Psoas muscle (tissue), 7 donors: ENCODE measurements at regions not wholly inside any gene's neighbourhood (a gene's known extent, or its start where the extent isn't known, plus 50 kb on each side); places are given as distances from the start of the nearest gene placed in this dataset.

Experiments
- ATAC-seq, 4 donors: fragments of 200-7000 bp; cut with Tn5 transposase; one replicate each; pipeline ENCODE4 v1.9.1; 2020; ENCODE audit warnings: moderate library complexity in 3 of 4, mild to moderate bottlenecking in 2 of 4
- DNase-seq, 2 donors: peaks; one replicate each; pipeline ENCODE4 v3.0.0-alpha.2; 2020
- H3K27ac ChIP-seq: fragments of 200-600 bp; one replicate; pipeline ENCODE4 v1.8.0; 2022
- H3K27me3 ChIP-seq, 3 donors: fragments of 200-600 bp in 1 of 3; one replicate each; pipeline versions ENCODE4 v1.6.1 to v1.8.0; 2013 to 2022; ENCODE audit warnings: low read length in 2 of 3, mild to moderate bottlenecking in 2 of 3, moderate library complexity in 1 of 3; ENCODE audit not compliant: insufficient read depth in 3 of 3
- H3K36me3 ChIP-seq, 2 donors: fragments of 200-600 bp in 1 of 2; one replicate each; pipeline versions ENCODE4 v1.6.1 to v1.8.0; 2013 to 2022; ENCODE audit warnings: low read depth in 1 of 2, mild to moderate bottlenecking in 1 of 2, moderate library complexity in 1 of 2; ENCODE audit not compliant: insufficient read depth in 1 of 2
- H3K4me1 ChIP-seq: fragments of 200-600 bp; one replicate; pipeline ENCODE4 v1.8.0; 2022
- H3K4me3 ChIP-seq: fragments of 200-600 bp; one replicate; pipeline ENCODE4 v1.8.0; 2022; ENCODE audit warnings: mild to moderate bottlenecking
- H3K9me3 ChIP-seq: fragments of 200-600 bp; one replicate; pipeline ENCODE4 v1.8.0; 2022
- WGBS, 3 donors: extraction: QIAGEN DNeasy Blood & Tissue Kit; methylation state at CpG; one replicate each; pipeline versions ENCODE4 v1.1.6 to v1.1.7; 2013; 5-methylcytosine and 5-hydroxymethylcytosine counted together
- intact Hi-C, 2 donors: fragments of 100-400 bp; cut with DNase I; formaldehyde crosslinking; loops; one replicate each; pipeline versions ENCODE4 v1.11.0 to v1.14.2; 2022
- TF ChIP-seq, protein P1 (sequence below): fragments of 200-600 bp; IDR thresholded peaks from one replicate; pipeline ENCODE4 v1.8.0; 2022; ENCODE audit warnings: antibody characterized with exemption
- donor health status: healthy with polysubstance abuse.
- donor health status: DM: no; HTN: no; CAD: no; lungs with moderate emphysema.
- donor health status: Bipolar disorder and iron deficiency.
- donor health status: healthy.
- donor health status: DM: yes; HTN: yes; CAD: no.
- donor health status: DM: no; HTN: no; CAD: no.
- donor health status: DM: yes; HTN: yes; CAD: no.

DNA sequence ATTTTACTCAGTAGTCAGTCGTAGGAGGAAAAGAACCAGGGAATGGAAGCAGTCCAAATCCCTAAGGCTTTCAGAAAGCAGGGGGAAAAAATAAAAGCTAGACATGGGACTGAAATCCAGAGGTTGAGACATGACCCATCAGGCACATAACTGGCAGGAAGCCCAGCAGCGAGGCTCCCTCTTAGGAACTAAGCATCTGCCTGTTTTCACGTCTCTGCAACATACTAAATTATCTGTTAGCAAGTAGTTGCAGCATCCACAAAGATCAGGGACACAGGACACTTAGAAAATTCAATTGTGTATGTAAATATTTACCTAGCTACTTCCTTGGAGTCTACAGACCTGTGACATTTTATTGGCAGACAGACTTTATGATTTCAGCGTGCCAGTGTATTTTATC lies 118.0 kb upstream of the EDNRA start:
- no peaks in the 10 kb centered on the region for H3K9me3 ChIP-seq
- TF ChIP-seq, protein P1, sequence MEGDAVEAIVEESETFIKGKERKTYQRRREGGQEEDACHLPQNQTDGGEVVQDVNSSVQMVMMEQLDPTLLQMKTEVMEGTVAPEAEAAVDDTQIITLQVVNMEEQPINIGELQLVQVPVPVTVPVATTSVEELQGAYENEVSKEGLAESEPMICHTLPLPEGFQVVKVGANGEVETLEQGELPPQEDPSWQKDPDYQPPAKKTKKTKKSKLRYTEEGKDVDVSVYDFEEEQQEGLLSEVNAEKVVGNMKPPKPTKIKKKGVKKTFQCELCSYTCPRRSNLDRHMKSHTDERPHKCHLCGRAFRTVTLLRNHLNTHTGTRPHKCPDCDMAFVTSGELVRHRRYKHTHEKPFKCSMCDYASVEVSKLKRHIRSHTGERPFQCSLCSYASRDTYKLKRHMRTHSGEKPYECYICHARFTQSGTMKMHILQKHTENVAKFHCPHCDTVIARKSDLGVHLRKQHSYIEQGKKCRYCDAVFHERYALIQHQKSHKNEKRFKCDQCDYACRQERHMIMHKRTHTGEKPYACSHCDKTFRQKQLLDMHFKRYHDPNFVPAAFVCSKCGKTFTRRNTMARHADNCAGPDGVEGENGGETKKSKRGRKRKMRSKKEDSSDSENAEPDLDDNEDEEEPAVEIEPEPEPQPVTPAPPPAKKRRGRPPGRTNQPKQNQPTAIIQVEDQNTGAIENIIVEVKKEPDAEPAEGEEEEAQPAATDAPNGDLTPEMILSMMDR: no peak
- no peaks in the 10 kb centered on the region for H3K4me1 ChIP-seq
- no peaks in the 10 kb centered on the region for H3K27me3 ChIP-seq
- H3K4me3 ChIP-seq: no peak overlapping the region
- no peaks in the 10 kb centered on the region for H3K36me3 ChIP-seq
- WGBS, 3 donors: 31 to 35% (median 35%) methylated on average over 4 of the region's 4 CpGs
- DNase-seq: peak; percentile 59 to 72
- peak overlapping the region; percentile 65 for H3K27ac ChIP-seq
- intact Hi-C loops: no loop called here
- ATAC-seq: peak in 1 of 4 donors; percentile 25

DNA sequence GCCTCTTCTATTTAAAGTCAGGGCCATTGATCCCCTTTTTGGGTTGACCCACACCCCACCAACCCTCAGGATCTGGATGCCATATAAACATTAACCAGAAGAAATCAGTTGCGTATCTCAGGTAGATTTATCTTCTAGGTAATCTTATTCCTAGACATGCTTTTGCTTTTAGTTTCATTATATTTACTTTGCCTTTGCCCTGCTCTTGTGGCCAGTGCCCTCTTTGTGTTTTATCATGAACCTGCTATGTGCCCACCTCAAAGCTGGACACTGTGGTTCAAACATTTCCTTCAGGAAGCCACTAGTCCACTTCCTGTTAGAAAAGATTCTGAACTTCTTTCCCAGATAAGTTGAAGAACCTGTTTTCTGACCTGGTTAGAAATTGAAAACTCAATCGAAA lies 117.4 kb upstream of the EDNRA start:
- Histone ChIP-seq H3K9me3 (no peaks in the 10 kb centered on the region), H3K4me1 (no peaks in the 10 kb centered on the region), H3K27me3 (no peaks in the 10 kb centered on the region), H3K27ac (peak overlapping the region; percentile 33), H3K36me3 (no peaks in the 10 kb centered on the region), H3K4me3 (no peak overlapping the region)
- no peak for DNase-seq
- ATAC-seq: no peak
- TF ChIP-seq, protein P1: no peak
- intact Hi-C loops: no loop called here
- WGBS, 3 donors: 82 to 97% (median 93%) methylated on average over 2 of the region's 2 CpGs

DNA sequence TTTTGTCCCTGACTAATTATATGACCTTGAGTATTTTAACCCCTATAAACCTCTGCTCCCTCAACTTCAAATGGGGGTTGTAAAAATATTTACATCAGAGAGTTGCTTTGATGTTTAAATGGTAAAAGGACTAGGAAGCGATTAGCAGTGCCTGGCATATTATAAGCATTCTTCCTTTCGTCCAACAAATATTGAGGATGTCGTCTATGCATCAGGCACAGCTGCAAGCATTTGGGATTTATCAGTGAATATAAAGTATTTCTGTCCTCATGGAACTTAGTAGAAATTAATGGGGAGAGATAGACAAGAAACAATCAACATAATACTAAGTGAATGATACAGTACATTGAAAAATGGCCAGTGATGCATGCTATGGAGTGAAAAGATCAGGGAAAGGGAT lies 115.5 kb upstream of the EDNRA start:
- TF ChIP-seq, protein P1: no peak
- Histone ChIP-seq H3K36me3 (no peaks in the 10 kb centered on the region), H3K27ac (no peak overlapping the region), H3K9me3 (no peaks in the 10 kb centered on the region), H3K4me3 (no peak overlapping the region), H3K4me1 (no peaks in the 10 kb centered on the region), H3K27me3 (no peaks in the 10 kb centered on the region)
- 45 to 53% (median 48%) methylated on average over 3 of the region's 3 CpGs for WGBS, 3 donors
- DNase-seq (no peak), ATAC-seq (no peak)
- intact Hi-C loops: no loop called here

DNA sequence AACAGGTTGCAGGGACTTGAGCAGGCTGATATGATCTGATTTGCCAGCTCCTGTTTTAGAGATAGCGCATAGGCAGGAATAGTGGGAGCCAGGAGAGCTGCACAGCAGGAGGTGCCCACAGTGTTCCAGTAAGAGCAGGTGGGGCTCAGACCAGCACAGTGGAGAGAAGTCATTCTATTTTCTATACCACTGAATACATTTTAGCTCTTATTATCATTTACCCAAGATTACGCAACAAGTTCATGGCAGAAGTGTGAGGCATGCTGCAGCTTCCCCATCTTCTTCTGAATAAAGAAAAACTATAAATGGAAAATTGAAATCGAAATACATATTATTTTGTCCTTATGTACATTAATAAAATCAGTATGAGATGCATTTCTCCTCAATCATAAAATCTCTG lies 114.7 kb upstream of the EDNRA start:
- Histone ChIP-seq H3K27me3 (no peaks in the 10 kb centered on the region), H3K36me3 (no peaks in the 10 kb centered on the region), H3K9me3 (no peaks in the 10 kb centered on the region), H3K4me1 (no peaks in the 10 kb centered on the region), H3K4me3 (no peak overlapping the region), H3K27ac (no peak overlapping the region)
- TF ChIP-seq, protein P1: no peak
- intact Hi-C loops: no loop called here
- ATAC-seq (no peak), DNase-seq (no peak)
- WGBS, 3 donors: 74 to 91% (median 87%) methylated on average over 3 of the region's 3 CpGs

DNA sequence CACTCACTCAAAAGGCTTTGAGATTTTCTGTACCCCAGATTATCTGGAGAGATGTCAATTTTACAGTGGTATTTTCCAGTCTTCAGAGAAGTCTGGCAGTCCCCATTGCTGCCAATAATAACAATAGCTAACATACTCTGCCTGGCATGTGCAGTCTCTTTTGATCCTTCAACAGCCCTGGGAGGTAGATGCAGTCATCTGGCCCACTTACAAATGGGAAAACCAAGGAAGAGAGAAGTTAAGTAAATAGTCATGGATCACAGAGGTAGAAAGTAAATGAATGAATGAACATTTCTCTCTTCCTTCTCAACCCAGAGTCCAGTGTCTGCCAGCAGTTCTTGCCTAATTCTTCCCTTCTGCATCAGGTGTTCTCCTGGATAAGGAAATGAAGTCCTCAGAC lies 113.0 kb upstream of the EDNRA start:
- H3K9me3 ChIP-seq: no peaks in the 10 kb centered on the region
- intact Hi-C loops: no loop called here
- no peak overlapping the region for H3K4me3 ChIP-seq
- H3K27ac ChIP-seq: no peak overlapping the region
- no peaks in the 10 kb centered on the region for H3K27me3 ChIP-seq
- no peaks in the 10 kb centered on the region for H3K4me1 ChIP-seq
- DNase-seq (no peak), ATAC-seq (no peak)
- H3K36me3 ChIP-seq: no peaks in the 10 kb centered on the region
- TF ChIP-seq, protein P1: no peak
